Suprapubic skin (tissue), 4 donors: ENCODE measurements at regions not wholly inside any gene's neighbourhood (a gene's known extent, or its start where the extent isn't known, plus 50 kb on each side); places are given as distances from the start of the nearest gene placed in this dataset.

Experiments used
- DNase-seq, 2 donors: peaks; one replicate each; pipeline ENCODE4 v3.0.0-alpha.2; 2019; ENCODE audit warnings: low spot score in 2 of 2
- H3K27ac ChIP-seq: fragments of 200-600 bp; sonication (generic); one replicate; pipeline ENCODE4 v1.5.1; 2019
- H3K27me3 ChIP-seq: fragments of 200-600 bp; sonication (generic); one replicate; pipeline ENCODE4 v1.5.1; 2019
- H3K36me3 ChIP-seq: fragments of 200-600 bp; sonication (generic); one replicate; pipeline ENCODE4 v1.5.1; 2019
- H3K4me1 ChIP-seq: fragments of 200-600 bp; sonication (generic); one replicate; pipeline ENCODE4 v1.5.1; 2019
- H3K4me3 ChIP-seq: fragments of 200-600 bp; sonication (generic); one replicate; pipeline ENCODE4 v1.5.1; 2019; ENCODE audit warnings: mild to moderate bottlenecking
- H3K9me3 ChIP-seq: fragments of 200-600 bp; sonication (generic); one replicate; pipeline ENCODE4 v1.5.1; 2019
- CTCF ChIP-seq, 2 donors: fragments of 200-600 bp in 1 of 2; fragments of 450-650 bp in 1 of 2; sonication (generic) in 1 of 2; IDR thresholded peaks; one replicate each; pipeline ENCODE4 v1.5.1; 2016 to 2019; ENCODE audit warnings: antibody characterized with exemption in 2 of 2, mild to moderate bottlenecking in 1 of 2, moderate library complexity in 1 of 2
- EP300 ChIP-seq: sonication (generic); formaldehyde crosslinking; IDR thresholded peaks from one replicate; pipeline ENCODE4 v1.6.1; 2017; ENCODE audit warnings: antibody characterized with exemption
- POLR2A ChIP-seq, 2 donors: fragments of 450-650 bp; IDR thresholded peaks; one replicate each; pipeline ENCODE4 v1.6.1; 2017; ENCODE audit warnings: antibody characterized with exemption in 2 of 2, mild to moderate bottlenecking in 2 of 2, moderate library complexity in 2 of 2
- POLR2AphosphoS5 ChIP-seq, 3 donors: sonication (generic); formaldehyde crosslinking; IDR thresholded peaks; one replicate each; pipeline ENCODE4 v1.6.1; 2017; ENCODE audit warnings: antibody characterized with exemption in 3 of 3
- WGBS: methylation state at CpG from one replicate; pipeline ENCODE4 v1.1.5; 2018; 5-methylcytosine and 5-hydroxymethylcytosine counted together

GRCh38 chr10:17506856-17507471 is 52.6 kb upstream of the ST8SIA6 start:
- no peaks in the 10 kb centered on the region for H3K4me1 ChIP-seq
- no peak for DNase-seq
- H3K9me3 ChIP-seq, result no peaks in the 10 kb centered on the region
- TF ChIP-seq EP300 (no peak), POLR2AphosphoS5 (IDR thresholded peaks at IDR 0.05) (no peak), POLR2A (IDR thresholded peaks at IDR 0.05) (no peak), CTCF (IDR thresholded peaks at IDR 0.05) (no peak)
- no peak overlapping the region for H3K27ac ChIP-seq
- no peaks in the 10 kb centered on the region for H3K27me3 ChIP-seq
- no peak overlapping the region for H3K4me3 ChIP-seq
- 87% methylated on average over 3 of the region's 3 CpGs for WGBS
- no peaks in the 10 kb centered on the region for H3K36me3 ChIP-seq

DNA sequence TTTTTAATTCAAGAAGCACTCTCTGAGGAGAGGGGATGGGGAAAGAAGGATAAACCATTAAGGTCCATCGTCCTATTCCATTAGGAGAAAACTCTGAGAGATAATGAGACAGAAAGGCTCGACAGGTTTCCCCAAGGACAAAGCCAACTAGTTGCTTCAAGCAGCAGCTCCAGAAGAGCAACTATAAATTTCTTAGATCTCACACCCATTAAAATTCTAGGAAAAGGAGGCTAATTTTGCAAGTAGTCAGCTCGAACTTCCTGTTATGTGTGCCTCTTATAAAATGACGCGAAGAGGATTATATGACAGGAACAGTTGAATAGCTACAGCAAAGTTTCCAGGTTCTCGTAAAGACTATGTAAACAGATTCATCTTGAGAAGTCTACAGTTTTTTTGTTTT is 52.0 kb upstream of the ST8SIA6 start:
- Histone ChIP-seq H3K4me3 (no peak overlapping the region), H3K36me3 (no peaks in the 10 kb centered on the region), H3K9me3 (no peaks in the 10 kb centered on the region), H3K27ac (no peak overlapping the region), H3K4me1 (no peaks in the 10 kb centered on the region), H3K27me3 (no peaks in the 10 kb centered on the region)
- DNase-seq, result no peak
- 77% methylated on average over 6 of the region's 6 CpGs for WGBS
- TF ChIP-seq CTCF (IDR thresholded peaks at IDR 0.05) (no peak), POLR2AphosphoS5 (IDR thresholded peaks at IDR 0.05) (no peak), POLR2A (IDR thresholded peaks at IDR 0.05) (no peak), EP300 (no peak)

- Histone ChIP-seq H3K4me1 (no peaks in the 10 kb centered on the region), H3K9me3 (no peaks in the 10 kb centered on the region), H3K4me3 (no peak overlapping the region), H3K27me3 (no peaks in the 10 kb centered on the region), H3K27ac (no peak overlapping the region), H3K36me3 (no peaks in the 10 kb centered on the region)
- WGBS, result 83% methylated on average over 6 of the region's 6 CpGs
- no peak for DNase-seq
- no peak for TF ChIP-seq CTCF (IDR thresholded peaks at IDR 0.05)
- TF ChIP-seq POLR2A (IDR thresholded peaks at IDR 0.05), result no peak
- no peak for TF ChIP-seq POLR2AphosphoS5 (IDR thresholded peaks at IDR 0.05)
- no peak for TF ChIP-seq EP300
Measured at GRCh38 chr10:17504547-17505245, 50.3 kb upstream of the ST8SIA6 start.
